SK-N-SH (cell line): ENCODE measurements at regions not wholly inside any gene's neighbourhood (a gene's known extent, or its start where the extent isn't known, plus 50 kb on each side); places are given as distances from the start of the nearest gene placed in this dataset.

Experiments used
- CTCF ChIA-PET: fragments of 300-600, 350-600 bp; formaldehyde crosslinking; extraction: SDS; loops from one replicate; lab custom pipeline; 2021; lab: Yijun Ruan, JAX
- POLR2A ChIA-PET: fragments of 350-600 bp; sonication (Branson Sonifier 250); formaldehyde crosslinking; extraction: SDS; loops from one replicate; lab custom pipeline; 2020; ENCODE audit warnings: antibody characterized with exemption, inconsistent platforms; lab: Yijun Ruan, JAX
- DNase-seq: peaks from one replicate; pipeline ENCODE4 v3.0.0; 2012
- H2AFZ ChIP-seq: fragments of 200-600 bp; sonication (generic); 2 replicates; pipeline ENCODE4 v1.8.1; 2016; ENCODE audit warnings: antibody characterized with exemption, mild to moderate bottlenecking, low read depth
- H3F3A ChIP-seq: fragments of 200-600 bp; sonication (generic); replicated peaks from 2 replicates; pipeline ENCODE3; 2016; ENCODE audit warnings: antibody characterized with exemption, mild to moderate bottlenecking; ENCODE audit not compliant: insufficient read depth
- H3K27ac ChIP-seq, 2 experiments: fragments of 200-500 bp in 1 of 2; fragments of 200-600 bp in 1 of 2; sonication (Bioruptor generic) in 1 of 2; sonication (generic), shearing (Covaris generic) in 1 of 2; 2 replicates each; pipeline versions ENCODE4 v1.5.1 to v1.6.1; 2014 to 2016; ENCODE audit warnings: low read depth in 2 of 2, inconsistent platforms in 1 of 2, low read length in 1 of 2, mild to moderate bottlenecking in 1 of 2, mixed read lengths in 1 of 2
- H3K27me3 ChIP-seq: fragments of 200-600 bp; sonication (generic), shearing (Covaris generic); 2 replicates; pipeline ENCODE4 v1.6.1; 2016; ENCODE audit warnings: mixed run types; ENCODE audit not compliant: insufficient read depth
- H3K36me3 ChIP-seq, 2 experiments: fragments of 200-500 bp in 1 of 2; fragments of 200-600 bp in 1 of 2; sonication (Bioruptor generic) in 1 of 2; sonication (generic) in 1 of 2; replicated peaks in 1 of 2; 2 replicates each; pipeline versions ENCODE3 to v1.5.1; 2014 to 2016; ENCODE audit warnings: low read length in 1 of 2, mild to moderate bottlenecking in 1 of 2; ENCODE audit not compliant: insufficient read depth in 2 of 2, control insufficient read depth in 1 of 2
- H3K4me1 ChIP-seq, 2 experiments: fragments of 200-500 bp in 1 of 2; fragments of 200-600 bp in 1 of 2; sonication (Bioruptor generic) in 1 of 2; sonication (generic), shearing (Covaris generic) in 1 of 2; 2 replicates each; pipeline versions ENCODE4 v1.5.1 to v1.6.1; 2014 to 2016; ENCODE audit warnings: low read depth in 1 of 2, low read length in 1 of 2, mixed run types in 1 of 2; ENCODE audit not compliant: insufficient read depth in 2 of 2, control insufficient read depth in 1 of 2
- H3K4me2 ChIP-seq: fragments of 200-600 bp; sonication (generic), shearing (Covaris generic); 2 replicates; pipeline ENCODE4 v1.6.1; 2017; ENCODE audit warnings: mixed run types
- H3K4me3 ChIP-seq, 2 experiments: fragments of 200-500 bp in 1 of 2; fragments of 200-600 bp in 1 of 2; sonication (Bioruptor generic) in 1 of 2; sonication (generic), shearing (Covaris generic) in 1 of 2; 2 replicates each; pipeline versions ENCODE4 v1.5.1 to v1.8.1; 2014 to 2016; ENCODE audit warnings: low read depth in 2 of 2, inconsistent platforms in 1 of 2, low read length in 1 of 2, mild to moderate bottlenecking in 1 of 2, mixed read lengths in 1 of 2, moderate library complexity in 1 of 2
- H3K79me2 ChIP-seq: fragments of 200-600 bp; sonication (generic); 2 replicates; pipeline ENCODE4 v1.8.1; 2017; ENCODE audit warnings: mild to moderate bottlenecking; ENCODE audit not compliant: insufficient read depth
- H3K9ac ChIP-seq: fragments of 200-600 bp; sonication (generic); 2 replicates; pipeline ENCODE4 v1.6.1; 2017; ENCODE audit warnings: mixed run types
- H3K9me2 ChIP-seq: fragments of 200-600 bp; sonication (generic); 2 replicates; pipeline ENCODE4 v1.6.1; 2017; ENCODE audit warnings: mixed run types
- H3K9me3 ChIP-seq: fragments of 200-600 bp; sonication (generic); 2 replicates; pipeline ENCODE4 v1.6.1; 2017; ENCODE audit warnings: mixed run types, mild to moderate bottlenecking, moderate library complexity
- H4K20me1 ChIP-seq: fragments of 200-600 bp; sonication (generic); 2 replicates; pipeline ENCODE4 v1.6.1; 2017; ENCODE audit warnings: mild to moderate bottlenecking, mixed run types; ENCODE audit not compliant: insufficient read depth
- ELF1 ChIP-seq: IDR thresholded peaks from 2 replicates; pipeline ENCODE4 v1.4.0; 2012
- FOXJ3 ChIP-seq: sonication (generic); formaldehyde crosslinking; IDR thresholded peaks from 2 replicates; pipeline ENCODE4 v1.5.1; 2020; ENCODE audit warnings: mild to moderate bottlenecking, missing genetic modification reagents
- FOXM1 ChIP-seq: IDR thresholded peaks from 2 replicates; pipeline ENCODE4 v1.4.0; 2012; ENCODE audit warnings: low read depth, mild to moderate bottlenecking
- GABPA ChIP-seq: IDR thresholded peaks from 2 replicates; pipeline ENCODE4 v1.4.0; 2012; ENCODE audit warnings: low read depth, mild to moderate bottlenecking
- MEF2A ChIP-seq: IDR thresholded peaks from 2 replicates; pipeline ENCODE4 v1.4.0; 2012; ENCODE audit warnings: low read depth, borderline replicate concordance
- PBX3 ChIP-seq: IDR thresholded peaks from 2 replicates; pipeline ENCODE4; 2012
- RAD21 ChIP-seq: IDR thresholded peaks from 2 replicates; pipeline ENCODE4 v1.6.1; 2012; ENCODE audit warnings: mild to moderate bottlenecking, low read length
- SIN3A ChIP-seq: IDR thresholded peaks from 2 replicates; pipeline ENCODE4 v1.6.1; 2012; ENCODE audit warnings: low read depth, mild to moderate bottlenecking, low read length, moderate library complexity, borderline replicate concordance
- TCF12 ChIP-seq: IDR thresholded peaks from 2 replicates; pipeline ENCODE4 v1.4.0; 2012
- TEAD4 ChIP-seq: IDR thresholded peaks from 2 replicates; pipeline ENCODE4 v1.4.0; 2012; ENCODE audit warnings: mild to moderate bottlenecking, borderline replicate concordance; ENCODE audit not compliant: insufficient read depth
- YY1 ChIP-seq: IDR thresholded peaks from 2 replicates; pipeline ENCODE4 v1.4.0; 2012; ENCODE audit warnings: low read depth, mild to moderate bottlenecking
- WGBS: methylation state at CpG from one replicate; pipeline ENCODE4 v1.1.6; 2017; ENCODE audit warnings: low lambda C conversion rate; 5-methylcytosine and 5-hydroxymethylcytosine counted together

- H3F3A ChIP-seq: no peaks in the 10 kb centered on the region
- H3K4me2 ChIP-seq: no peak overlapping the region
- H4K20me1 ChIP-seq: no peaks in the 10 kb centered on the region
- no peak overlapping the region for H3K27ac ChIP-seq
- H3K9me2 ChIP-seq: no peaks in the 10 kb centered on the region
- no peaks in the 10 kb centered on the region for H3K27me3 ChIP-seq
- DNase-seq: no peak
- ChIA-PET CTCF (no interaction called here), POLR2A (no interaction called here)
- H3K9me3 ChIP-seq: no peaks in the 10 kb centered on the region
- 49% methylated on average over 6 of the region's 6 CpGs for WGBS
- H3K36me3 ChIP-seq: no peaks in the 10 kb centered on the region
- no peak overlapping the region for H3K4me3 ChIP-seq
- no peak overlapping the region for H2AFZ ChIP-seq
- H3K9ac ChIP-seq: no peak overlapping the region
- peaks cover 0 to 2% of the 10 kb centered on the region in 2 experiments; a peak in 1 of 4 replicates for H3K4me1 ChIP-seq
- no peaks in the 10 kb centered on the region for H3K79me2 ChIP-seq
- no peak for TF ChIP-seq MEF2A
Measured at GRCh38 chr18:24930971-24931370, 421.0 kb downstream of the ZNF521 start.

GRCh38 chr18:24933345-24933744 lies 418.6 kb downstream of the ZNF521 start:
- TF ChIP-seq FOXM1: no peak
- no peak for TF ChIP-seq RAD21
- TF ChIP-seq, all 33 proteins: peak for 0
- CTCF ChIA-PET: no interaction called here
- Histone ChIP-seq H3K9me3 (no peaks in the 10 kb centered on the region), H3K9ac (no peak overlapping the region), H2AFZ (no peak overlapping the region), H3K4me3 (no peak overlapping the region), H3K27me3 (no peaks in the 10 kb centered on the region), H3K4me2 (no peak overlapping the region), H3K36me3 (no peaks in the 10 kb centered on the region), H4K20me1 (no peaks in the 10 kb centered on the region), H3K4me1 (peaks cover 0 to 2% of the 10 kb centered on the region in 2 experiments; a peak in 1 of 4 replicates), H3K79me2 (no peaks in the 10 kb centered on the region), H3K9me2 (no peaks in the 10 kb centered on the region), H3F3A (no peaks in the 10 kb centered on the region), H3K27ac (no peak overlapping the region)
- 57% methylated on average over 3 of the region's 3 CpGs for WGBS
- POLR2A ChIA-PET: no interaction called here
- no peak for DNase-seq

- POLR2A ChIA-PET: no interaction called here
- CTCF ChIA-PET: no interaction called here
- no peaks in the 10 kb centered on the region for H3K9me3 ChIP-seq
- no peak overlapping the region for H3K9ac ChIP-seq
- H3K9me2 ChIP-seq: no peaks in the 10 kb centered on the region
- H3K27ac ChIP-seq: no peak overlapping the region
- H3F3A ChIP-seq: no peaks in the 10 kb centered on the region
- H2AFZ ChIP-seq: no peak overlapping the region
- DNase-seq: no peak
- H3K27me3 ChIP-seq: no peaks in the 10 kb centered on the region
- no peaks in the 10 kb centered on the region for H3K36me3 ChIP-seq
- H3K79me2 ChIP-seq: no peaks in the 10 kb centered on the region
- no peaks in the 10 kb centered on the region for H4K20me1 ChIP-seq
- 47% methylated on average over 7 of the region's 7 CpGs for WGBS
- TF ChIP-seq TEAD4: no peak
- TF ChIP-seq YY1: no peak
- TF ChIP-seq TCF12: peak; percentile 22; the same call in 1 of the 2 replicates
- no peak for TF ChIP-seq GABPA
- no peak for TF ChIP-seq FOXJ3 (CRISPR knock-in tag)
- TF ChIP-seq ELF1: no peak
- no peak for TF ChIP-seq RAD21
- TF ChIP-seq PBX3: no peak
- no peak for TF ChIP-seq SIN3A
- TF ChIP-seq, all 33 proteins: peak for 1
- Histone ChIP-seq H3K4me2 (no peak overlapping the region), H3K4me3 (no peak overlapping the region), H3K4me1 (peaks cover 0 to 2% of the 10 kb centered on the region in 2 experiments; a peak in 1 of 4 replicates)
Measured at GRCh38 chr18:24934258-24934932, 417.6 kb downstream of the ZNF521 start.
